HepG2 (cell line): ENCODE measurements at regions not wholly inside any gene's neighbourhood (a gene's known extent, or its start where the extent isn't known, plus 50 kb on each side); places are given as distances from the start of the nearest gene placed in this dataset.

ENCODE experiments used
- ATF1 ChIP-seq: IDR thresholded peaks from 2 replicates; pipeline ENCODE4 v1.6.1; 2016; ENCODE audit warnings: mild to moderate bottlenecking, control low read depth
- DNMT3B ChIP-seq: conservative IDR thresholded peaks from 2 replicates; pipeline ENCODE4 v1.6.1; 2016; ENCODE audit warnings: missing biosample characterization, control low read depth
- FOXP1 ChIP-seq, 2 experiments: fragments of 450-650 bp in 1 of 2; IDR thresholded peaks; 2 replicates each; pipeline ENCODE4 v1.6.1; 2017 to 2018; ENCODE audit warnings: antibody characterized with exemption in 1 of 2
- GFI1 ChIP-seq: sonication (generic); formaldehyde crosslinking; IDR thresholded peaks from 2 replicates; pipeline ENCODE4 v1.5.0; 2020; ENCODE audit warnings: missing genetic modification reagents, mild to moderate bottlenecking, borderline replicate concordance
- GLI4 ChIP-seq: sonication (generic); formaldehyde crosslinking; IDR thresholded peaks from 2 replicates; pipeline ENCODE4 v1.5.1; 2020; ENCODE audit warnings: missing genetic modification reagents, mild to moderate bottlenecking, moderate library complexity, borderline replicate concordance
- HOXA7 ChIP-seq: sonication (generic); formaldehyde crosslinking; IDR thresholded peaks from 2 replicates; pipeline ENCODE4 v1.8.1; 2022; ENCODE audit warnings: mild to moderate bottlenecking, missing genetic modification reagents, moderate library complexity
- JARID2 ChIP-seq: sonication (generic); formaldehyde crosslinking; IDR thresholded peaks from 2 replicates; pipeline ENCODE4 v1.8.1; 2023; ENCODE audit warnings: missing genetic modification reagents, inconsistent platforms; ENCODE audit not compliant: insufficient replicate concordance
- SOX6 ChIP-seq, 2 experiments: fragments of 450-650 bp in 1 of 2; sonication (generic) in 1 of 2; formaldehyde crosslinking in 1 of 2; IDR thresholded peaks; 2 replicates each; pipeline versions ENCODE4 v1.4.0 to v1.6.1; 2017 to 2020; ENCODE audit warnings: antibody characterized with exemption in 1 of 2, mild to moderate bottlenecking in 1 of 2, missing genetic modification reagents in 1 of 2
- SRSF4 ChIP-seq: fragments of 200-400 bp; formaldehyde crosslinking; IDR thresholded peaks from one replicate; pipeline ENCODE4 v1.6.1; 2018; ENCODE audit warnings: mild to moderate bottlenecking, low read depth, low read length, moderate library complexity; ENCODE audit not compliant: poor library complexity, severe bottlenecking
- ZBTB20 ChIP-seq: sonication (generic); formaldehyde crosslinking; IDR thresholded peaks from 2 replicates; pipeline ENCODE4 v1.8.1; 2023; ENCODE audit warnings: missing genetic modification reagents, low read depth, mild to moderate bottlenecking, borderline replicate concordance
- ZFP41 ChIP-seq: sonication (generic); formaldehyde crosslinking; IDR thresholded peaks from 2 replicates; pipeline ENCODE4 v1.4.0; 2020; ENCODE audit warnings: mild to moderate bottlenecking, missing genetic modification reagents, borderline replicate concordance
- ZNF282 ChIP-seq: fragments of 450-650 bp; IDR thresholded peaks from 2 replicates; pipeline ENCODE4 v1.6.1; 2018; ENCODE audit not compliant: partially characterized antibody
- TF ChIP-seq, protein P1 (sequence below): sonication (generic); formaldehyde crosslinking; IDR thresholded peaks from 2 replicates; pipeline ENCODE4 v1.9.0; 2021; ENCODE audit warnings: mild to moderate bottlenecking, missing genetic modification reagents
- TF ChIP-seq, protein P2 (sequence below): fragments of 450-650 bp; IDR thresholded peaks from 2 replicates; pipeline ENCODE4 v1.6.1; 2017; ENCODE audit warnings: mild to moderate bottlenecking
- TF ChIP-seq, protein P3 (sequence below), 2 experiments: sonication (generic) in 1 of 2; formaldehyde crosslinking in 1 of 2; IDR thresholded peaks; 2 replicates each; pipeline versions ENCODE4 v1.4.0 to v1.6.1; 2018 to 2020; ENCODE audit warnings: missing genetic modification reagents in 2 of 2, borderline replicate concordance in 1 of 2, low read depth in 1 of 2, mild to moderate bottlenecking in 1 of 2, missing biosample characterization in 1 of 2

DNA sequence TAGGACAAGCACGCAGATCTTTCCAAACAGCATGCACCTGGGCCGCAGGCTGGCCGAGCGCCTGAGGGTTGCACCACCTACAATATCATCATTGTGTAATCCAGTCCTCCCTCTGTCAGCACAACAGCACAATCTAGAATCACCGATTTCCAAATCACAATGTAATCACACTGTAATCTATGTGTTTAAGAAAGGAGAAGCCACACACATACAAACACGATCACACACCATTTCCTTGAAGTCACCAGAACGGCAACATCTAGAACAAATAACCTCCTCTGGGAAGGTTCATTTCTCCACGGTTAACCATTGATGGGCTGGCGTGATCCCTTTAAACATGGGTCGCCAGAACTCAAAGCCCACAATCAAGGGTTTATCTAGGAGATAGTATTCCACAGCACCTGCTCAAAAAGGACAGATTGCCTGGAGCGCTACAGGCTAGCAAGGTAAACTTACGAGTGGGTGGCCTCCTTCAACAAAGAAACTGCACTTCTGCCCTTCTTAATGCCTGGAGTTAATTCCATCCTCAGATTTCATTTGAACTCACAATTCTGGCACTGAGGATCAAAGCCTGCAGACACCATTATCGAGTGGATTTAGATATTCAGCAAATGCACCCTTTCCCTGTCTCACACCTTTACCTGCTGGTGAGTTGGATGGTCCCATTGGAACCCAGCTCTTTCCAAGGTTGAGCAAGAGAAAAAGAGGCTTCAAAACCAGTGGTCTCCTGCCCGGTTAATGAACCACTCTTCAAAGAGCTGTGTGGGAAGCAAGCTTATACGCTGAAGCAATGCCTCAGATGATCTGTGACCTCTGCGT lies 83.8 kb upstream of the FOXQ1 start (continued):
- peak; percentile 81; the same call in 1 of the 2 replicates for TF ChIP-seq GLI4 (CRISPR knock-in tag)
- TF ChIP-seq ZBTB20 (CRISPR knock-in tag), result peak; percentile 92; the same call in 1 of the 2 replicates
- peak; percentile 50 for TF ChIP-seq JARID2 (CRISPR knock-in tag)
- TF ChIP-seq HOXA7 (CRISPR knock-in tag), result no peak
- no peak for TF ChIP-seq SOX6 (IDR thresholded peaks at IDR 0.05)
- peak; percentile 95 for TF ChIP-seq SOX6 (CRISPR knock-in tag; IDR thresholded peaks at IDR 0.05)
- TF ChIP-seq, protein P1, sequence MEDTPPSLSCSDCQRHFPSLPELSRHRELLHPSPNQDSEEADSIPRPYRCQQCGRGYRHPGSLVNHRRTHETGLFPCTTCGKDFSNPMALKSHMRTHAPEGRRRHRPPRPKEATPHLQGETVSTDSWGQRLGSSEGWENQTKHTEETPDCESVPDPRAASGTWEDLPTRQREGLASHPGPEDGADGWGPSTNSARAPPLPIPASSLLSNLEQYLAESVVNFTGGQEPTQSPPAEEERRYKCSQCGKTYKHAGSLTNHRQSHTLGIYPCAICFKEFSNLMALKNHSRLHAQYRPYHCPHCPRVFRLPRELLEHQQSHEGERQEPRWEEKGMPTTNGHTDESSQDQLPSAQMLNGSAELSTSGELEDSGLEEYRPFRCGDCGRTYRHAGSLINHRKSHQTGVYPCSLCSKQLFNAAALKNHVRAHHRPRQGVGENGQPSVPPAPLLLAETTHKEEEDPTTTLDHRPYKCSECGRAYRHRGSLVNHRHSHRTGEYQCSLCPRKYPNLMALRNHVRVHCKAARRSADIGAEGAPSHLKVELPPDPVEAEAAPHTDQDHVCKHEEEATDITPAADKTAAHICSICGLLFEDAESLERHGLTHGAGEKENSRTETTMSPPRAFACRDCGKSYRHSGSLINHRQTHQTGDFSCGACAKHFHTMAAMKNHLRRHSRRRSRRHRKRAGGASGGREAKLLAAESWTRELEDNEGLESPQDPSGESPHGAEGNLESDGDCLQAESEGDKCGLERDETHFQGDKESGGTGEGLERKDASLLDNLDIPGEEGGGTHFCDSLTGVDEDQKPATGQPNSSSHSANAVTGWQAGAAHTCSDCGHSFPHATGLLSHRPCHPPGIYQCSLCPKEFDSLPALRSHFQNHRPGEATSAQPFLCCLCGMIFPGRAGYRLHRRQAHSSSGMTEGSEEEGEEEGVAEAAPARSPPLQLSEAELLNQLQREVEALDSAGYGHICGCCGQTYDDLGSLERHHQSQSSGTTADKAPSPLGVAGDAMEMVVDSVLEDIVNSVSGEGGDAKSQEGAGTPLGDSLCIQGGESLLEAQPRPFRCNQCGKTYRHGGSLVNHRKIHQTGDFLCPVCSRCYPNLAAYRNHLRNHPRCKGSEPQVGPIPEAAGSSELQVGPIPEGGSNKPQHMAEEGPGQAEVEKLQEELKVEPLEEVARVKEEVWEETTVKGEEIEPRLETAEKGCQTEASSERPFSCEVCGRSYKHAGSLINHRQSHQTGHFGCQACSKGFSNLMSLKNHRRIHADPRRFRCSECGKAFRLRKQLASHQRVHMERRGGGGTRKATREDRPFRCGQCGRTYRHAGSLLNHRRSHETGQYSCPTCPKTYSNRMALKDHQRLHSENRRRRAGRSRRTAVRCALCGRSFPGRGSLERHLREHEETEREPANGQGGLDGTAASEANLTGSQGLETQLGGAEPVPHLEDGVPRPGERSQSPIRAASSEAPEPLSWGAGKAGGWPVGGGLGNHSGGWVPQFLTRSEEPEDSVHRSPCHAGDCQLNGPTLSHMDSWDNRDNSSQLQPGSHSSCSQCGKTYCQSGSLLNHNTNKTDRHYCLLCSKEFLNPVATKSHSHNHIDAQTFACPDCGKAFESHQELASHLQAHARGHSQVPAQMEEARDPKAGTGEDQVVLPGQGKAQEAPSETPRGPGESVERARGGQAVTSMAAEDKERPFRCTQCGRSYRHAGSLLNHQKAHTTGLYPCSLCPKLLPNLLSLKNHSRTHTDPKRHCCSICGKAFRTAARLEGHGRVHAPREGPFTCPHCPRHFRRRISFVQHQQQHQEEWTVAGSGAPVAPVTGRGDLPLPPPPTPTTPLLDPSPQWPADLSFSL, result peak; percentile 92
- TF ChIP-seq SRSF4, result no peak
- 0 out of 2 replicates have a peak, but pooled peaks have one; percentile 73 for TF ChIP-seq ATF1
- TF ChIP-seq, protein P2, sequence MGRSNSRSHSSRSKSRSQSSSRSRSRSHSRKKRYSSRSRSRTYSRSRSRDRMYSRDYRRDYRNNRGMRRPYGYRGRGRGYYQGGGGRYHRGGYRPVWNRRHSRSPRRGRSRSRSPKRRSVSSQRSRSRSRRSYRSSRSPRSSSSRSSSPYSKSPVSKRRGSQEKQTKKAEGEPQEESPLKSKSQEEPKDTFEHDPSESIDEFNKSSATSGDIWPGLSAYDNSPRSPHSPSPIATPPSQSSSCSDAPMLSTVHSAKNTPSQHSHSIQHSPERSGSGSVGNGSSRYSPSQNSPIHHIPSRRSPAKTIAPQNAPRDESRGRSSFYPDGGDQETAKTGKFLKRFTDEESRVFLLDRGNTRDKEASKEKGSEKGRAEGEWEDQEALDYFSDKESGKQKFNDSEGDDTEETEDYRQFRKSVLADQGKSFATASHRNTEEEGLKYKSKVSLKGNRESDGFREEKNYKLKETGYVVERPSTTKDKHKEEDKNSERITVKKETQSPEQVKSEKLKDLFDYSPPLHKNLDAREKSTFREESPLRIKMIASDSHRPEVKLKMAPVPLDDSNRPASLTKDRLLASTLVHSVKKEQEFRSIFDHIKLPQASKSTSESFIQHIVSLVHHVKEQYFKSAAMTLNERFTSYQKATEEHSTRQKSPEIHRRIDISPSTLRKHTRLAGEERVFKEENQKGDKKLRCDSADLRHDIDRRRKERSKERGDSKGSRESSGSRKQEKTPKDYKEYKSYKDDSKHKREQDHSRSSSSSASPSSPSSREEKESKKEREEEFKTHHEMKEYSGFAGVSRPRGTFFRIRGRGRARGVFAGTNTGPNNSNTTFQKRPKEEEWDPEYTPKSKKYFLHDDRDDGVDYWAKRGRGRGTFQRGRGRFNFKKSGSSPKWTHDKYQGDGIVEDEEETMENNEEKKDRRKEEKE, result no peak
- TF ChIP-seq, protein P3, sequence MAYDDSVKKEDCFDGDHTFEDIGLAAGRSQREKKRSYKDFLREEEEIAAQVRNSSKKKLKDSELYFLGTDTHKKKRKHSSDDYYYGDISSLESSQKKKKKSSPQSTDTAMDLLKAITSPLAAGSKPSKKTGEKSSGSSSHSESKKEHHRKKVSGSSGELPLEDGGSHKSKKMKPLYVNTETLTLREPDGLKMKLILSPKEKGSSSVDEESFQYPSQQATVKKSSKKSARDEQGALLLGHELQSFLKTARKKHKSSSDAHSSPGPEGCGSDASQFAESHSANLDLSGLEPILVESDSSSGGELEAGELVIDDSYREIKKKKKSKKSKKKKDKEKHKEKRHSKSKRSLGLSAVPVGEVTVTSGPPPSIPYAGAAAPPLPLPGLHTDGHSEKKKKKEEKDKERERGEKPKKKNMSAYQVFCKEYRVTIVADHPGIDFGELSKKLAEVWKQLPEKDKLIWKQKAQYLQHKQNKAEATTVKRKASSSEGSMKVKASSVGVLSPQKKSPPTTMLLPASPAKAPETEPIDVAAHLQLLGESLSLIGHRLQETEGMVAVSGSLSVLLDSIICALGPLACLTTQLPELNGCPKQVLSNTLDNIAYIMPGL (CRISPR knock-in tag; IDR thresholded peaks at IDR 0.05; ENCODE audit: borderline replicate concordance in 1 of 2, low read depth in 1 of 2), result peak; percentile 39 to 53; a peak in 2 of 4 replicates
- no peak; the same call in 1 of the 2 replicates for TF ChIP-seq ZFP41 (CRISPR knock-in tag)
- TF ChIP-seq DNMT3B, result peak; percentile 61; the same call in 1 of the 2 replicates
- no peak for TF ChIP-seq ZNF282
- TF ChIP-seq FOXP1 (IDR thresholded peaks at IDR 0.05), result peak; percentile 30; the same call in 1 of the 2 replicates
- peak; percentile 89 for TF ChIP-seq FOXP1 (CRISPR knock-in tag; IDR thresholded peaks at IDR 0.05)
- peak; percentile 92 for TF ChIP-seq GFI1 (CRISPR knock-in tag)
